G401.6 (cell line): ENCODE measurements at regions not wholly inside any gene's neighbourhood (a gene's known extent, or its start where the extent isn't known, plus 50 kb on each side); places are given as distances from the start of the nearest gene placed in this dataset.

ENCODE experiments used
- FAIRE-seq: peaks from 2 replicates; lab custom pipeline; 2012; peaks lifted over from hg19 to GRCh38; lab: Jason Lieb, UNC

DNA sequence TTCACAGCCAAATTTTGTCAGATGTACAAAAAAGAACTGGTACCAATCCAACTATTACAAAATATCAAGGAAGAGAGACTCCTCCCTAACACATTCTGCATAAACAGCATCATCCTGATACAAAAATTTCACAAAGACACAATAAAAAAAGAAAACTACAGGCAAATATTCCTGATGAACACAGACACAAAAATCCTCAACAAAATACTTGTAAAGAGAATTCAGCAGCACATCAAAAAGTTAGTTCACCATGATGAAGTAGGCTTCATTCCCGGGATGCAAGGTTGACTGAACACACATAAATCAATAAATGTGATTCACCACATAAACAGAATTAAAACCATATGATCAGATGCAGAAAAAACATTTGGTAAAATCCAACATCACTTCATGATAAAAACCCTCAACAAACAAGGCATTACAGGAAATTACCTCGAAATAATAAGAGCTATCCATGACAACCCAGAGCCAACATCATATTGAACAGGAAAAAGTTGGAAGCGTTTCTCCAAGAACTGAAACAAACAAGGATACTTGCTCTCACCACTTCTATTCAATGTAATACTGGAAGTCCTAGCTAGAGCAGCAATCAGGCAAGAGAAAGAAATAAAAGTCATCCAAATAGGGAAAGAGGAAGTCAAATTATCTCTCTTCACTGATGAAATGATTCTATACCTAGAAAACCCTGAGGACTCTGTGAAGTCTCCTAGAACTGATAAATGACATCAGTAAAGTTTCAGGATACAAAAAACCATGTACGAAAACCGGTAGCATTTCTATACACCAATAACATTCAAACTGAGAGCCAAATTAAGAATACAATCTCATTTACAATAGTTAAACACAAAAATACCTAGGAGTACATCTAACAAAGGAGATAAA, 223.1 kb downstream of the REEP3 start:
- FAIRE-seq: no peak

DNA sequence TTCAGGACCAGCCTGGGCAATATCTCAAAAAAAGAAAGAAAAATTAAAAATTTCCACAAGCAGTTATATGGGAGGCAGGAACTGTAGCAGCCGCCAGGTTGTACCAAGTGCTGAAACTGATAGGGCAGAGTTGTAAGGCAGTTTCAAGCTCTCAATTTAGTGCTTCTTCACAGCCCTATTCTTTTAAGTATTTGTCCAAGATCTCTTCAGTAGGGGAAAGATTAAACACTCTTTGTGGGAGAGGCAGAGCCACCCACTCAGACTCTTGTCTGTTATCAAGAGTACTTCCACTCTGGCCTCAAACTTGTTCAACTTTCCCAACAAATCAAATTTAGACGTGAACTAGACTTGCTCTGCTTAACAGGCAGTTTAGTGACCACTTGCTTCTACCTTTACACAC, 228.7 kb downstream of the REEP3 start:
- no peak for FAIRE-seq

DNA sequence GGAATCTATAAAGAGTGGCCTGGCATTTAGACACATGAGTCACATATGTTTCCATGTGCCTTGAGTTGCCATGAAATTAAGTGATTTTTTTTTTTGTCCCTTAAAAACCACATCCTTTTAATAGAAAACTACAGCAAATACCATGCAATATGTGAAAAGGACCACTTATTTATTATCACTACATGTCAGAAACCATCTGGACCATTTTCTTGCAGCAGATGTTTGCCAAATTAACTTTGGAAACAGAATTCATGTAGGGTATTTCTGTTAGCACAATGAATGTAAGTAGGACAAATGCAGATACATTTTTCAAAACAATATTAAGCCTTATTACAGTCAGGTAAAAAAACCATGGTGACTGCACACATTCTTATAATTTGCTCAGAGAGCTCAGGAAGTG, 230.6 kb downstream of the REEP3 start:
- no peak for FAIRE-seq

DNA sequence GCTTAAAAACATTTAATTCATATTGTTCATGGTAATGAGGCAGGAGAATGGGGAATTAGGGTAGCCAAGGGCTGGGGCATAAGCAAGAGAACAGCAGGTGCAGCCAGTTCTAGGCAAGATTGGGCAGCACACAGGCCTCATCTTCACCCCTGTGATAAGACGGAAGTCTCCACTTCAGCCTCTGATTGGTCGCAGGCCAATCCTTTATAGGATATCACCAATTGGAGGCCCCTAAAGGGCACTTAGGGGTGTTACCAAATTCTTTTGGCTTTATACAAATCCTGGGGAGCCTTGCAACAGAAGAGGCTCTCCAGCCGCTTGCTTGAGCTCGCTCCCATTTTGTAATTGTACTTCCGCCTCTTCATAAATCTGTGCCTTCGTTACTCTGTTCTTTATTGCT, 231.1 kb downstream of the REEP3 start:
- no peak for FAIRE-seq

DNA sequence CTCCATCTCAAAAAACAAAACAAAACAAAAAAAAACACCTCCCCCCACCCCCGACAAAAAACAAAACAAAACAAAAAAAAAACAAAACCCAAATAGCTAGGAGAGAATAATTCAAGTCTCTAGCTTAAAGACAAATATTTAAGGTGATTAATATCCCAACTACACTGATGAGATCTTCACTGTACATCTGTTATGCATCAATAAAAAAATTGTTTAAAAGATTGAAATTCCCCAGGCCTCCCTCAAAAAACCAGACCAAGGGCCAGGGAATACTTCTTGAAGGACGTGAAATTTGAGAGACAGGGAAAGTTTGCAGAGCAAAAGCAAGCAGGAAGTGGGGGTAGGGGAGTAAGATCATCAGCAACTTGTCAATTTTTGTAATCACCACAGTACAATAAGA, 232.6 kb downstream of the REEP3 start:
- no peak for FAIRE-seq

DNA sequence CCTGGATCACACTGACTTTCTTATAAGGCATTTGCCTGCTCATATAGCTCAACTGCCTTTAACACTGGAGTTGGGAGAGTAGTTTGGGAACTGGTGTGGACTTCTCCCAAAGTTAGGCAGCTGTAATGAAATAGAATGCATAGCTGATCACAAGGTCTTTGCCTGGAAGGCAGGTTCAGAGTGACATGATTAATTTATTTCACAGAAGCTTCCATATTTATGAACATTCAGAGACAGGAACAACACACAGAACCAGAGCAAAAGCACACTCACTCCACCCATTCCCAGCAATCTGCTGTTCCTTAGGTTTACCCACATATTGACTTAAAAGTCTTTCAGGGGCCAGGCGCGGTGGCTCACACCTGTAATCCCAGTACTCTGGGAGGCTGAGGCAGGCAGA, 234.2 kb downstream of the REEP3 start:
- no peak for FAIRE-seq

DNA sequence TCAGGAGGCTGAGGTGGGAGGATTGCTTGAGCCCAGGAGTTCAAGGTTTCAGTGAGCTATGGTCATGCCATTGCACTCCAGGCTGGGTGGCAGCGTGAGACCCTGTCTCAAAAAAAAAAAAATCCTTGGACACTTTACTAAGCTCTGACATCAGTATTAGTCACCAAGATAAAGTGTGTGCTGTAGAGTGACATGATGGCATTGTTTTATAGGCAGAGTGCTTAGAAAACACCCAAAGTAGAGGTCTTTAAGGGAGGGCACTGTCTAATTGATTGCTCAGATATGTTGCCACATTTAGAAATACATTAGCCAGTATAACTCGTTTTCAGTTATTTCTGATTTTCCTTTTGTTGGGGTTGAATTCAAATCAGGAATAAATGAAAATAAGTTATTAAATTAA, 235.9 kb downstream of the REEP3 start:
- no peak for FAIRE-seq

DNA sequence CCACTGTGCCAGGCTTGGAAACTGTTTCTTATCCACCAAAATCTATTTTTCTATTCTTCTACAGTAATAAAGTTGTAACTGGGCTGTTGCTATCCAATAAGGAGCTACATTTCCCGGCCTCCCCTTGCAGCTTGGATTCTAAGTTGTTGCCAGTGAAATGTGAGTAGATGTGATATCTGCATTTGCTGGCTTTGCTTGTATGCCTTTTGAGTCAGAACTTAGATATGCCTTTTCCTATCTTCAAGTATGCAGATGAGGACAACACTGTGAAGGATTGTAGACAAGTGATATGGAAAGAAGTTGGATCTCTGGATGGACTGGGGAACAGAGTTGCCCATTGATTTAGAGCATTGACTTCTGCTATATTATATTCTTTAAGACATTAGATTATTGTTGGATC, 236.9 kb downstream of the REEP3 start:
- FAIRE-seq: no peak

DNA sequence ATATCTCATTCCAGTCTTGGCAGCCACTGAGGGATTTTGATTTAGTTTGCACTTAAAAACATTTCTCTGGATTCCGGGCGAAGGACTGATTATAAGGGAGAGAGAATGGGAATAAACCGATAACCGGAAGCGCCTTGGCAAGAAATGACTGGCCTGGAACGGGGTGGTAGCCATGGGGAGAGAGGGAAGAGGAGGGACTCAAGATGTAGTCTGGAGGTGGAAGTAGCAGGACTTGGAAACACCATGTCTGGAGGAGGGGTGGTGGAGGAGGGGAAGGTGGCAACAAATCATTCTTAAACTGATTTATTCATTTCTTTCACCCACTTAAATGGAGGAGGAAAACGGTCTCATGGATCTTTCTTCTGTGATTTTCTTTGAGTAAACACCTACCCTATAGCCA, 238.1 kb downstream of the REEP3 start:
- no peak for FAIRE-seq

DNA sequence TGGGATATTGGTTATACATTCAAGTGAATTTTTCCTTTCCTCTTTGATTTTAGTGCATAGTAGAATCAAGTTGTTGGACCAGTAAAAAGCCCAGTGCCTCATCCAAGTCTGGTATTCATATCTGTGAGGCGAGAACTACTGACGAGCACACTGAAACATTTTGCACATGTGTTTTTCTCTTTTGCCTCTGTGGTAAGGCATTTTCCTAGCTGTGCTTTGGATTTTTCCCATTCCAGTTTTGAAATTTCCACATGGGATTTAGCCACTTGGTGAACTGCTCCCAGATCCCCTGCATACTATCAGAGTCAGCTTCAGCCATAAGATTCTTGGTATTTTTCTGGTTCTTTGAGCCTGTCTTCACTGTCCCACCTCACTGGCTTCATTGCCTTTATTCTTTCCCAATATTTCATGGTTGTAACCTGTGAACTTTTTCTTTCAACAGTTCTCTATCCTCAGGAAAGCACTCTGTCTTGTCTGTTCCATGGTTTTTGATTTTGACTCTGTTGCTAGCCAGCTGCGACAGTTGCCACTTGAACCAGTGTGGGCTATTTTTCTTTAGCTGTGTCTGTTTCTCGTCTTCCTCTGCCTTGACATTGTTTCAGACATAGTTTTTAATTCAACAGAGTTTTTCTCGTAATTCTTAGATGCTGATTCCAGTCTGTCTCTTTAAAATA, 239.0 kb downstream of the REEP3 start:
- FAIRE-seq: no peak

DNA sequence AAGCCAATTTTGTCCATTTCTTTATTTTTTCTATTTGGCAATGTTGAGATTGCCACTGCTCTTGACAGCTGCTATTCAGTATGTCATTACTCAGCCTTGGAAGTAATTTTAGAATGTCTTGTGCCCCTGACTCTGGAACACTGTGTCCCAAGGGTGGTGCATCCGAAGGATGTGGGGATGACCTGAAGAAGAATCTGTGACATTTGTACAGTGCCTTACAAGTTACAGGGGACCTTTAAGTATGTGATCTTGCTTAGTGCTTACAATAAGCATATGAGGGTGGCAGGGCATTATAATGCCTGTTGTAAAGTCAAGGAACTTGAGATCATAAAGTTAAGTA, 239.5 kb downstream of the REEP3 start:
- no peak for FAIRE-seq

DNA sequence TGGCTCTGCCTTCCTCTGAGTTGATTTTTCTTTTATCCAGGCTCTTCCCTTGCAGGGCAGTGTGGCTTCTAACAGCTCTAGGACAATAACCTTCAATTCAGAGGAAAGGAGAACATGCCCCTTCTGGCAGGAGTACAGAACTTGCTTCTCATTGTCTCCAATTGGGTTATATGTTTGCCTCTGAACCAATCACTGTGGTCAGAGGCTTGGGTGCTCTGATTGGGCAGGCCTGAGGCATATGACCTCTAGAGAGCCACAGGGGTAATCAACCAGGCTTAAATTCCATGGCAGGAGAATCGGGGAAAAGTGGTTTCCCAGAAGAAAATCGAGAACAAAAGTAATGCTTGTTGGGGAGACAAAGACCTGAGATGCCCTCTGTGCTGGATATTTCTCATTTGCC, 240.0 kb downstream of the REEP3 start:
- no peak for FAIRE-seq

DNA sequence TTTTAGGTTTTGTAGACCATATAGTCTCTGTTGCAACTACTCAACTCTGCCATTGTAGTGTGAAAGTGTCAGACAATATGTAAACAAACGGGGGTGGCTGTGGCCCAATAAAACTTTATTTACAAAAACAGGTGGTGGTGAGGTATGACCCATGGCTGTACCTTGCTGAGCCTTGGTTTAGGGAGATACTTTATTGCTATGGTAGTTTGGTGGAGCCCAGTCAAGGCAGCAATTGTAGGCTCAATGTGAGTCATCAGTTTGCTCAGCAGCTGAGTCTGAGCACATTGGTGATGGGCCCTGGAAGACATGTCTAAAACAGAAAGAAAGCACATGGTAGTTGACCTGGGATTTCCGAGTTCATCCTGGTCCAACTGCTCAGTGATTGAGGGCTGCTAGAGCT, 242.5 kb downstream of the REEP3 start:
- no peak for FAIRE-seq

DNA sequence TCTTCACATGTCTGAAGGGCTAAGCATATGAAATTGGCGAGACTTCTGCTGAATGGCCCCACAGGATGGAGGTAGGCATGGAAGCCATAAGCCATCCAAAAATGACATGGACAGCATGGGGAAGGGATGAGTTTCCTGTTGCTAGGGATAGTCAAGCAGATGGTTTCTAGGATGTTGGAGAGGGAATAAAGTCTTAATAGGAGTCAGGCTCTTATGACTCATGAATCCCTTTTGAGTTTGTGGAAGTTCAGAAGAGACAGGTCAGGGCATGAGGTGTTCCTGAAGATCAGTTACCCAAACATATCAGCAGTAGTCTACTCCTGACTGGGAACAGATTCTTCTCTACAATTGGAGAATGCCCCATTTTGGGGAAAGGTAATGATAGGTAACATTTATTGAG, 243.9 kb downstream of the REEP3 start:
- FAIRE-seq: no peak

DNA sequence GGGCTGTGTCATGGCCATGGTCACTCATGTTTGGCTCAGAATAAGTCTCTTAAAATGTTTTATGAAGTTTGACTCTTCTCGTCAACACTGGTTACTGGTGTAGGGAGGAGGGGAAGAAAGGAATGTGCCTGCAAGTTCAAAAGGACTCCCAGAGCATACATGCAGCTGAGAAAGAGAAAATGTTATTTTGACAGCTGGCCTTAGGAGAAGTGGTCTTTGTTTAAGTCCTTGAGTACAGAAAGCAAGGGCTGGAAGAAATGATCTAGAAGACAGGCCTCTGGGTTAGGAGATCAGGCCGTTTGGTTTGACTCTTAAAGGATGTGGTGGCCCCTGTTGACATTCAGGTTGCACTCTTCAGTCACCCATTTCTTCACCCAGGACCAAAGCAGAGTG, 245.5 kb downstream of the REEP3 start:
- no peak for FAIRE-seq

DNA sequence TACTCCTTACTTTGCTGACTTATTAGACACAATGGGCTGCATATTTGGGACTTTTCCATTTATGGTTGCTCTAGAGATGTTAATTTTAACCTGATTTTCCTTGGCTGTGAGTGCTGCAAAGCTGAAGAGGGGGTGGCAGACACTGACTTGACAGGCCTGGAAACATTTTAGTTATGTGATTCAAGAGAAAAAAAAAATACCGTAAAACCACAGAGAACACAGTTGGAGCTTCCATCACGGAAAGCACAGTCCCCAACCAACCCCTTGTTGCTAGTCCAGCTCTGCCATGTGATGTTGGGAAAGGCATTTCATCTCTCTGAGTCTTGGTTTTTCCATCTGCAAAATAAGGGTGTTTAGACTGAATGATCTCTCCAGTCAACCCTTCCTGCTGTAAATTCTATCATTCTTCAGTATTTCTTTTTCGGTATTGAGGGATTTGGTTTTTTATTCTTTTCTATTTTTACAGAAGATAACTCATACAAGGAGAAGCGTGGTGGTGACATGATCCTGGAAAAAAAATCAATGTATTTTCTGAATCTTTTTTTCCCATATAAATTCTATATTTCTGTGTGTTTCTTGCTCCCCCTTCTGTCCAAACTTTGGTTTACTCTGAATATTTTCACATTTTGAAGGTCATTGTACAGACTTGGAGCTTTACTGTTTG, 246.1 kb downstream of the REEP3 start:
- FAIRE-seq: peak; percentile 73

DNA sequence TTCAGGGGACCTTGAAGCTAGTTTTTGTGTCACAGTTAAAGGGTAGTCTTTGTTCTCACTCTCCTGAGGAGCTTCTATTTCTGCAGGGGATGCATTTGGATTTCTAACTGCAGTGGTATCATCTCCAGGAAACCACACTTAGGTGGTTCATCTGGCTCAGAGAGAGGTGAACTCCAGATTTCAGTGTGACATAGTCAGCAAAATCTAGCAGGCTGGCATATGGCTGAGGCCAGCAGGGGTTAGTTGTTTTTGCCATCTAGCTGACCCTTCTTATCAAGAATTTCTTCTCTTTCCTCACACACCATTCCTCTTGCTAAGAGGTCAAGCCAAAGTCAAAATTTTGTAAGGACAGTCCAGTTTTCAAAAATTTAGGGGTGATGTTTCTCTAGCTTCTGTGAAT, 248.2 kb downstream of the REEP3 start:
- FAIRE-seq: no peak

DNA sequence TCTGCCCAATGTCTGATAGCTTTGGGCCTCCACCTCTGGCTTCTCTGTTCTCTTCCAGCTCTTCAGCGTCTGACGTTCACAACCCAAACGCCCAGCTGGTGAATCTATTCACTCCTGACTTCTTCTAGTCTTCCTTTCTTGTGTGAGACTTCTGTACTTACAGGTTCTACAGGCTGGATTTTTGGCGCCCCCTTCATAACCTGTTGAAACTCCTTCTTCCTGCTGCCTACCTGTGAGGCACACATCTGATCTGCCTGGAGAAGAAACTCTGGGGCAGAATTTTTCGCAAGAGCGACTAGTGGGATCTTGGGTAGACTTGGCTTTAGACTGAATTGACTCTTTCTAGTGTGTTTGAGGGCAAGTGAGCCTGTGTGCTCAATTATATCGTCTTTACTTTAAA, 249.3 kb downstream of the REEP3 start:
- FAIRE-seq: no peak

DNA sequence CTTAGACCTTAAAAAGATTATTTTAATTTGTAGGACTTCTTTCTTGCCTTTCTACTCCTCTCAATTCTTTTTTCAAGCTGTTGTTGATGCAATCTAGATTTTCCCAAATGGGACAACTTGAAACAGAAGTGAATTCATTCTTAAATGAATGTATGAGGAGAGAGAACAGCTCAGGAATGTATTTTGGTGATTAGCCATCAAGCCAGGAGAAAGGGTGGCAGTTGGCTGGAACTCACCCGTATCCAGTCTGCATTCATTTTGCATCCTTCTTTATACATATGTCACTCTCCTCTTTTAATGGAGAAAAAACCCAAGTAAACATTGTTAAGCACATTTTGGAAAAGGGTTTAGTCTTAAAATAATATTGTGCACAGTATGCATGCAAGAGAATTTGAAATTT, 251.3 kb downstream of the REEP3 start:
- FAIRE-seq: no peak

DNA sequence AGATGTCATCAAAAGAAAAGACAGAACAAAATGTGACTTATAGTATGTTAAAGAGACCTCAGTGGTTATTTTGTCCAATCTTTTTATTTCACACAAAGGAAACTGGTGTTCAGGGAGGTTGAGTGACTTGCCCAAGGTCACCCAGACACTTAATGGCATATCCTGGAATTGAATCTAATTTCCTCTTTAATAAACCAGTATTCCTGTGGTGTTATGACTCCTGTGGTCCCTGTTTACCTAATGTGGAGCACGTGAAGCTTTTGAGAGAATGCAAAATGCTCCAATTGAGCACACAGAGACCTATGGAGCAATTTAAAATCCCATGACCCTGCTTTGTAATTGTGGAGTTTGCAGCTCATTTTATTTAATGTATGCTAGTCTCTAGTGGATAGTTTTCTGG, 251.9 kb downstream of the REEP3 start:
- FAIRE-seq: no peak

DNA sequence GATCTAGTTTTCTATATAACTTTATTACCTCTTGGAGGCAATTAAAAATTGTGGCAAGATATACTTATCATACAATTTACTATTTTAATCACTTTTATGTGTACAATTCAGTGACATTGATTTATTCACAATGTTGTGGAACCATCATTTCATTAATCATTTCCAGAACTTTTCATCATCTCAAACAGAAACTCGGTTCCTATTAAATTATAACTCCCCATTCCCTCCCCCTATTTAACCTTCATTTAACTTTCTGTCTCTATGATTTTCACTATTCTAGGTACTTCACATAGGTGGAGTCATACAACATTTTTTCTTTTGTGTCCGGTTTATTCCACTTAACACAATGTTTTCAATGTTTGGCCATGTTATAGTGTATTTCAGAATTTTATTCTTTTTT, 252.8 kb downstream of the REEP3 start:
- FAIRE-seq: no peak

DNA sequence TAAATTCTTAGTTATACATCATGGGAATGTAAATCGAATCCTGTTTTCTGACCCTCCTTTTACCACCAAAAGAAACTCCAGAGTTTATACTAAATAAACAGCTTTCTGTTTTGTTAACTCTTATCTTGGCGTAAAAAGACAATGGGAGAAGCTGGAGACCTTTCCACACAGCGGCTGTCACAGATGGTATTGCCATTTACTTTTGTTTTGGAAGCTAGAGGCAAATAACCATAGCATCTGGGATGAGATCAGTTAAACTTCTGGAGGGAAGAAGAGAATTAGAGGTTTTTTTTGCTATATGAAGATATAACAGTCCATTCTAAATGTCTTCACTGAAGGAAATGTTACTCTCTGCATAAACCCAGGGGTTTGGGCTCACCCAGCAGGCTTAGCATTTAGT, 258.9 kb downstream of the REEP3 start:
- no peak for FAIRE-seq

DNA sequence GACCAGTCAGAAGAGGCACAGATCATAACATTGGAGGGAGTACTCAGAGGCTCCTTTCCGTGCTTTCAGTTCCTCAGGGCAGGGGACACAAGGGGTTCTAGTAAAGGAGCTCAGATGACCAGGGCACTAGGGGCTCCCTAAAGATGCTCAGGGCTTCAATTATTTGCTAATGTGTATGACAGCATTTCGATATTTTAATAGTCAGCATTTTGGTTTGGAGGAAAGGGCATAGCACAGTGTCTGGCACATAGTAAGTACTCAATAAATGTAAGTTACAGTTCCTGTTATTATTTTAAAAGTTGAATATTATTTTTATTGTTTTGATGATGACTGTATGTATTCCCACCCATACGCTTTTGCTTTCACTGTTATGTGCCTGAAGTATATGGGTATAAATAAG, 260.0 kb downstream of the REEP3 start:
- FAIRE-seq: no peak

DNA sequence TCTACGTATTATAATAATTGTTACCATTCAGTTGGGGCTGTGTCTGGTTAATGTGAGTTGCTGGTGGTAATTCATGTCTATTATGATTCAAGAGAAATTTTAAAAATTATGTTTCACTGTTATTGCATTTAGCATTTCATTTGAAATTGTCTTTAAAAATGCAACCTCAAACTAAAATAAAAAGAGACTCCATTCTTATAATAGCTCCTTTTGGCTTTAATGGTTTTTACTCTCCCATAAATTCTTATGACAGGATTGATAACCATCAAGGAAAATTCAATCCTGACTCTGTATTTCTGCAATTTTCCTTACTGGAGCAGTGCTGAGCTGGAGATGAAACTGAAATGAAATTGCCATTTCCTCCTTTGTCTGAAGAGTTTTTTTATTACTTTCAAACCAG, 262.7 kb downstream of the REEP3 start:
- no peak for FAIRE-seq
